ENCODE measurements at regions not wholly inside any gene's neighbourhood (a gene's known extent, or its start where the extent isn't known, plus 50 kb on each side); places are given as distances from the start of the nearest gene placed in this dataset.
"Not testable (repeated sequence)": the region's sequence is repeated elsewhere in the genome, so short reads cannot be mapped to it uniquely, and the experiment has no call there.

DNA sequence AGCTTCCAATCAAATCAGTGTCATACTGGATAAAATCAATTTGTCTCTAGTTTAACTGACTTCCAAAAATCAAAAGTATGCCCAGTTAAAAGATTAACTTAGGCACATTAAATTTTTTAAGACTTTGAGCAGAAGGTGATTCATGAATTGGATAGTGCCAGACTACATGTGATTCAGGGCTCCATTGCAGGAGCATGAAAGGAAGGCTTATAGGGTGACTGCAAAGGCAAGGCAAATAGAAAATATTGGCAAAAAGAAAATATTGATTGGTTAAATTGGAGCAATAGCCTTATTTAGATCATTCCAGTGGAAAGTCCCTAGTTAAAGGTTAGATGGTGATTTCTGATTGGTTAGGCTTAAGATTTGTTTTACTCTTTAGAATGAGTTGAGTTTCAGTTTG, 223.9 kb upstream of the ERCC4 start:
- Histone ChIP-seq H3K36me3 (ENCODE audit: insufficient read depth, low read length) (no peaks in the 10 kb centered on the region), H3K9me3 (replicated peaks; ENCODE audit: low read length) (no peaks in the 10 kb centered on the region), H3K27me3 (ENCODE audit: control insufficient read depth, insufficient read depth, low read length) (no peaks in the 10 kb centered on the region), H3K4me2 (ENCODE audit: low read length) (no peak overlapping the region), H3K4me3 (ENCODE audit: low read length) (no peak overlapping the region), H3K9ac (ENCODE audit: low read depth, low read length) (no peak overlapping the region), H3K4me1 (ENCODE audit: control insufficient read depth, insufficient read depth, low read length) (no peaks in the 10 kb centered on the region)

DNA sequence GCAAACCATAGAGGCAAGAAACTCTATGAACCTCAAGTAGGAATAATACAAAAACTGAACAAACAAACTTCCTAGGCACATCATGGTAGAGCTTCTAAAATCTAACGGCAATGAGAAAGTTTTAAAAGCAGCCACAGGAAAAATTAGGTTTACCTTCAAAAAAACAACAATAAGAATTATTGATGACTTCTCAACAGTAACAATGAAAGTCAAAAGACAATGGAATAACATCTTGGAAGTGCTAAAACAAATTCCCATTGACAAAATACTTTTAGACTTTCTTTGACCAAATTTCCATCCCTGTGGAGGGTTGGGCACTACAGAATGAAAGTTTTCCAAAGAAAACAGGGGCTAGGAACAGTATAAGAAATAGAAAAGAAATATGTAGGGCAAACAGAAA, 222.9 kb upstream of the ERCC4 start:
- Histone ChIP-seq H3K9me3 (replicated peaks; ENCODE audit: low read length) (no peaks in the 10 kb centered on the region), H3K9ac (ENCODE audit: low read depth, low read length) (no peak overlapping the region), H3K4me1 (ENCODE audit: control insufficient read depth, insufficient read depth, low read length) (no peaks in the 10 kb centered on the region), H3K4me2 (ENCODE audit: low read length) (no peak overlapping the region), H3K27me3 (ENCODE audit: control insufficient read depth, insufficient read depth, low read length) (no peaks in the 10 kb centered on the region), H3K36me3 (ENCODE audit: insufficient read depth, low read length) (no peaks in the 10 kb centered on the region), H3K4me3 (ENCODE audit: low read length) (no peak overlapping the region)

DNA sequence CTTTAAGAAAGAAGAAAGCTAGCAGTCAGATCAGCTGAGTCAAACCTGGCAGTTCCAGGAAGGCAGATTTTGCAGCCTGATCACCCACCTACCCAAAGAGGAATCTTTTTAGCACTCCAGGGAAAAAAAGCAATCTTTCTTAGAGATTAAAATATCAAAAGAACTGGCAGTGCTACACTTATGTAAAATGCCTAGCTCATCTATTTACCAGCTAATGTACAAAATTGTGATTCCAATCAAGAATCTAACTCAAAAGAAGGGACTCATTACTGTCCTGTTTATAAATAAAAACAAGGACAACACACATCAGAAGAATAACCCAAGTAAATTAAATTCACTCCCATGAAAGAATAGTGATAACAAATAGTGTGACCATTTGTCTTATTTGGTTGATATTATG, 222.4 kb upstream of the ERCC4 start:
- H3K9ac ChIP-seq (ENCODE audit: low read depth, low read length), result no peak overlapping the region
- no peaks in the 10 kb centered on the region for H3K36me3 ChIP-seq (ENCODE audit: insufficient read depth, low read length)
- H3K4me3 ChIP-seq (ENCODE audit: low read length), result no peak overlapping the region
- H3K9me3 ChIP-seq (replicated peaks; ENCODE audit: low read length), result no peaks in the 10 kb centered on the region
- H3K27me3 ChIP-seq (ENCODE audit: control insufficient read depth, insufficient read depth, low read length), result peaks cover 4% of the 10 kb centered on the region
- no peaks in the 10 kb centered on the region for H3K4me1 ChIP-seq (ENCODE audit: control insufficient read depth, insufficient read depth, low read length)
- no peak overlapping the region for H3K4me2 ChIP-seq (ENCODE audit: low read length)

DNA sequence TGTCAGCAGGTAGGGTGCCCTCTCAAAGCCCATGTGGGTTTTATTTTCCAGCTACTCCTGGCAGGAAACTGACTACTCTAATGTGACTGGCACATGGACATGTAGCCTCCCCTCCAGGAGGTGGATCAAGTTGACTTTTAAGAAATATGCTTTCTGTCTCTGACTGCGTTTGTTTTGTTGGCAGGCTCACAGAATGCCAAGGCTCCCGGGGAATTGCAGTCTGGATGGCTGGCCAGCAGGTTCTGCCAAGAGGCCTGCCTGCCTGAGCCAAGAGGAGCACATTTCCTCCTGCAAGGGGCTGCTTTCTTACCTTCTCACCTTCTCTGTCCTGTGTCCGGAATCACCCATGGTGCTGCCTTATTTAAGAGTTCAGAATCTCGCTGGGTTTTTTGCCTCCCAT, 217.3 kb upstream of the ERCC4 start:
- Histone ChIP-seq H3K4me3 (ENCODE audit: low read length) (no peak overlapping the region), H3K4me2 (ENCODE audit: low read length) (no peak overlapping the region), H3K36me3 (ENCODE audit: insufficient read depth, low read length) (no peaks in the 10 kb centered on the region), H3K9ac (ENCODE audit: low read depth, low read length) (no peak overlapping the region), H3K4me1 (ENCODE audit: control insufficient read depth, insufficient read depth, low read length) (no peaks in the 10 kb centered on the region), H3K27me3 (ENCODE audit: control insufficient read depth, insufficient read depth, low read length) (peaks cover 4% of the 10 kb centered on the region), H3K9me3 (replicated peaks; ENCODE audit: low read length) (no peaks in the 10 kb centered on the region)

DNA sequence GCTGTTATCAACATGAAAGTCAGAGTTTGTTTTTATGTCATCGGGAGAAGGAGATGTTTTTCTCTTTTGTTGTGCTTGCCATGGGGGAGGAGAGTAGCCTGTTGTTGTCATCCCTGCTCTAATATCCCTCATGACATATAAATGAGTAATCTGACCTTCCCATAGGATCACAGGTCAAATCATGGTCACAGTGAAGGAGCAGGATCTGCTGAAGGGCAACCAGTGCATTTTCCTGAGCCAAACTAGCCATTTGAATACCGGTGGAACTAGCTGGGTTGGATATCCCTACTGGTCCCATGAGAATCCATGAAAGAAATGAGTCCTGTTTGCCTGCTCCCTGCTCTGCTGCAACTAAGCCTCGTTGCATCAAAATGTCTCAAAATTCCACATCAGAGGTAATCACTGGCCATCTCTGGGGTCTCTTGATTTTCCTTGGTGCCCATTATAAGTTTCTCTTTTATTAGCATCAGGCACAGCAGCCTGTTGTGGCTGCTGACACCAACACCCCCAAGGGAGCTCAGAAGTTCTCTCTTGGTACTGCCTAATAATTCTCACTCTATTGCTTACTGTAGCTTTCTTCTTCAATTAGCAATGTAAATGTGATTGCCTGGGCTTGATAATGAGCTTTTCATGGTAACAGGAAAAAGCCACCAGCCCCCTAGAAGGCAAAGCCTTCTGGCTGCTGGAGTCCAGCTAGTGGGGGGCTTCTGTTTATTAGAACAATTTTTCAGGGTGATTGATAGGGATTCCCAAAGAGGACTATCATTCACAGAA, 211.4 kb upstream of the ERCC4 start:
- H3K36me3 ChIP-seq (ENCODE audit: insufficient read depth, low read length), result no peaks in the 10 kb centered on the region
- H3K9ac ChIP-seq (ENCODE audit: low read depth, low read length), result no peak overlapping the region
- H3K9me3 ChIP-seq (replicated peaks; ENCODE audit: low read length), result no peaks in the 10 kb centered on the region
- H3K27me3 ChIP-seq (ENCODE audit: control insufficient read depth, insufficient read depth, low read length), result no peaks in the 10 kb centered on the region
- no peak overlapping the region for H3K4me2 ChIP-seq (ENCODE audit: low read length)
- no peak overlapping the region for H3K4me3 ChIP-seq (ENCODE audit: low read length)
- H3K4me1 ChIP-seq (ENCODE audit: control insufficient read depth, insufficient read depth, low read length), result no peaks in the 10 kb centered on the region

DNA sequence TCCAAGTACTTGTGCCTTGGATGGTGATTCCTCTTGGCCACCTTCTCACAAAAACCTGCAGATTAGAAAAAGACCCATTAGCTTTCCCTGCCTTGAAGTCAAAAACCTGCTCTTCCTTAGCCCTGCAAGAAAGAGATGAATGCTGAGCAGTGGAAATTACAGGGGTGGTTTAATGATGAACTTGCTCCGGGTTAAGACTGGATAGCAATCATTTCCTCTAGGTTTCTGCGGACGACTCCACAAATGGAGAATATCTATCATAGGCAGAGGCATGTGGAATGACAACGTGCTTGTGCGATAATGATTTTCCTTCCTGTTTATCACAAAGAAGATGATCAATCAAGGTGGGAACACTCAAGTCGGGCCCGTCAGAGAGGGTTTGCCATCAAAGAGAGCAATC, 201.2 kb upstream of the ERCC4 start:
- no peak overlapping the region for H3K4me2 ChIP-seq (ENCODE audit: low read length)
- no peaks in the 10 kb centered on the region for H3K9me3 ChIP-seq (replicated peaks; ENCODE audit: low read length)
- H3K36me3 ChIP-seq (ENCODE audit: insufficient read depth, low read length), result no peaks in the 10 kb centered on the region
- no peak overlapping the region for H3K4me3 ChIP-seq (ENCODE audit: low read length)
- no peak overlapping the region for H3K9ac ChIP-seq (ENCODE audit: low read depth, low read length)
- H3K4me1 ChIP-seq (ENCODE audit: control insufficient read depth, insufficient read depth, low read length), result no peaks in the 10 kb centered on the region
- H3K27me3 ChIP-seq (ENCODE audit: control insufficient read depth, insufficient read depth, low read length), result no peaks in the 10 kb centered on the region

DNA sequence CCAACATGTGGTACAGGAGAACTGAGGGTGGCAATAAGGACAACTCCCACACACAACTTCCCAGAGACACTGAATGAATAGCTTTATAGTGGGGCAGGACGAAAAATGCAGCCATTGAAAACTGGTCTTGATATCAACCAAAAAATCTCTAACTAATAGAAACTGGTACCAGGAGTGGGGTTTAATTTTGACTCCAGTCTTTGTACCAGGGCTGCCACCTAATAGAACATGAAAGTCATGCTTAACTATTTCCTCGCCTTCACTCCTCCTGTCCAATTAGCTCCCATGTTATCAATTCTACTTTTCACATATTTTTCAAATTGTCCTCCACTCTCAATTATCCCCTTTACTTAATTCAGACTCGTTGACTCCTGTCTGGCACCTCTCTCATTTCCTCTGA, 192.0 kb upstream of the ERCC4 start:
- Histone ChIP-seq H3K9me3 (replicated peaks; ENCODE audit: low read length) (no peaks in the 10 kb centered on the region), H3K4me1 (ENCODE audit: control insufficient read depth, insufficient read depth, low read length) (no peaks in the 10 kb centered on the region), H3K4me2 (ENCODE audit: low read length) (no peak overlapping the region)

DNA sequence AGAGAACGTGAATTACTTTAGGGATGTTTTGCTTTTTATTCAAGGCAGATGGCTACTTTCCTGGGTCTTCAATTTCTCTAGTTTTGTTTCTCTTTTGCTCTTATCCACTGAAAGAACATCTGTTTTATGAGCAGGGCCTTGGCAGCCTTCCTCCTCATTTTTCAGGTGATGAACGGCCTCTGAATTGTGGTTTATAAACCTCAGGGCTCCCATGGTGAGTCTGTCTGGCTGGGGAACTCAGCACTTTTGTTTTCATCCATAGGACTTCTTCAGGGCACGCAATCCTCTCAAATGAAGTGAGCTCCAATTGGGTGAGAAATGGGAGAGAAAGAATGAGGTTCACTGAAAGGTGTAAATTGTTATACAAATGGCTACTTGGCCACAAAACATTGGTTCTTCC, 186.4 kb upstream of the ERCC4 start:
- Histone ChIP-seq H3K9me3 (replicated peaks; ENCODE audit: low read length) (no peaks in the 10 kb centered on the region), H3K4me2 (ENCODE audit: low read length) (no peak overlapping the region), H3K36me3 (ENCODE audit: insufficient read depth, low read length) (no peaks in the 10 kb centered on the region), H3K27me3 (ENCODE audit: control insufficient read depth, insufficient read depth, low read length) (peaks cover 10% of the 10 kb centered on the region), H3K4me1 (ENCODE audit: control insufficient read depth, insufficient read depth, low read length) (no peaks in the 10 kb centered on the region), H3K4me3 (ENCODE audit: low read length) (no peak overlapping the region), H3K9ac (ENCODE audit: low read depth, low read length) (no peak overlapping the region)

More for the DNA sequence above, 192.0 kb upstream of the ERCC4 start:
- H3K4me3 ChIP-seq (ENCODE audit: low read length), result no peak overlapping the region
- no peak overlapping the region for H3K9ac ChIP-seq (ENCODE audit: low read depth, low read length)
- H3K27me3 ChIP-seq (ENCODE audit: control insufficient read depth, insufficient read depth, low read length), result peaks cover 3% of the 10 kb centered on the region
- no peaks in the 10 kb centered on the region for H3K36me3 ChIP-seq (ENCODE audit: insufficient read depth, low read length)

DNA sequence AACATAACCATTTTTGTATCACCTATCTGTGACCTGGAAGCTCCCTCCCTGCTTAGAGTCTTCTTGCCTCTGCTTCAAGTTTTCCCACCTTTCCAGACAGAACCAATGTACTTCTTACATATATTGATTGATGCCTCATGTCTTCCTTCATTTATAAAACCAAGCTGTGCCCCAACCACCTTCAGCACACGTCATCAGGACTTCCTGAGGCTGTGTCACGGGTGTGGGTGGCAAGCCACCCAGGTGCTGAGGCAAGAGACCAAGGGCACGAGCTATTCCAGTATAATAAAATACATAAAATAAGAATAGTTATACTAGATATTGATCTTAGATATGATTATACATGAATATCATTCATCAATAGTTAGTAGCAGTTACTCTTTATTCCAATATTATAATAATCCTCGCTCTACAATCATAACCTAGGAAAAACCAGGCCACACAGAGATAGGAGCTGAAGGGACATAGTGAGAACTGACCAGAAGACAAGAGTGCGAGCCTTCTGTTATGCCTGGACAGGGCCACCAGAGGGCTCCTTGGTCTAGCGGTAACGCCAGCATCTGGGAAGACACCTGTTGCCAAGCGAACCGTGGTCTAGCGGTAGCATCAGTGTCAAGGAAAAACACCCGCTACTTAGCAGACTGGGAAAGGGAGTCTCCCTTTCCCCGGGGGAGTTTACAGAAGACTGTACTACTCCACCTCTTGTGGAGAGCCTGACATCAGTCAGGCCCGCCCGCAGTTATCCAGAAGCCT, 180.2 kb upstream of the ERCC4 start:
- H3K27me3 ChIP-seq (ENCODE audit: control insufficient read depth, insufficient read depth, low read length); H3K9ac ChIP-seq (ENCODE audit: low read depth, low read length); H3K36me3 ChIP-seq (ENCODE audit: insufficient read depth, low read length); H3K4me2 ChIP-seq (ENCODE audit: low read length); H3K9me3 ChIP-seq (replicated peaks; ENCODE audit: low read length); H3K4me3 ChIP-seq (ENCODE audit: low read length); H3K4me1 ChIP-seq (ENCODE audit: control insufficient read depth, insufficient read depth, low read length): not testable (repeated sequence)

DNA sequence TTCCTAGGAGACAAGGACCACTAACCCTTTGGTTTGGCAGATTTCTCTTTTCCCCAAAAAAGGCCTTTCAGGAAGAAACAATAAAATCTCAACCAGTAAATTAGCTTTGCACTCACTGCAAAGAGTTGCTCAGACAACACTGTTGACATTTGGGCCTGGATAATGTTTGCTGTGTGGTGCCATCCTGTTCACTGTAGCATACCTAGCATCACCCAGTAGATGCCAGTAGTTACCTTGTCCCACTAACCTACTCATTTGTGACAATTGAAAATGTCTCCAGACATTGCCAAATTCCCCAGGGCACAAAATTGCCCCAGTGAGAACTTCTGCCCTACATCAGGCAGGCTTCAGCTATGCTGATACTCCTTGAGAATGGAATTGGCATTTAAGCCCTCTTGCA, 177.0 kb upstream of the ERCC4 start:
- Histone ChIP-seq H3K9me3 (replicated peaks; ENCODE audit: low read length) (no peaks in the 10 kb centered on the region), H3K27me3 (ENCODE audit: control insufficient read depth, insufficient read depth, low read length) (no peaks in the 10 kb centered on the region), H3K9ac (ENCODE audit: low read depth, low read length) (no peak overlapping the region), H3K36me3 (ENCODE audit: insufficient read depth, low read length) (no peaks in the 10 kb centered on the region), H3K4me3 (ENCODE audit: low read length) (no peak overlapping the region), H3K4me1 (ENCODE audit: control insufficient read depth, insufficient read depth, low read length) (no peaks in the 10 kb centered on the region), H3K4me2 (ENCODE audit: low read length) (no peak overlapping the region)

DNA sequence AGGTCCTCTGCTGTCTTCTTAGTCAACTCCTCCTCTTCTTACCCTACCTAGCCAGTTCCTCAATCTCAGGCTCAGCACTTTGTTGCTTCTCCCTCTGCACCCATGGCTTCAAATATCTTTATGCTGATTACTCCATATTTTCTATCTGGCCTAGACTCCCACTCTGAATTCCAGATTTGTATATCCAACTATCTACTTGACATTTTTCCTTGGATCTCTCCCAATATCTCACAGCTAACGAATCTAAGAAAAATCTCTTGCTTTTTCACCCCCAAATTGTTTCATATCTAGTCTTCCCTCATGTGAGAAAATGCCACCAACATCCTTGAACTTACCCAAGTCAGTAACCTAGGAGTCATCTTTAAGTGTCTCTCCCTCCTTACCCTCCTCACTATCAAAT, 176.4 kb upstream of the ERCC4 start:
- H3K27me3 ChIP-seq (ENCODE audit: control insufficient read depth, insufficient read depth, low read length), result peaks cover 2% of the 10 kb centered on the region
- no peaks in the 10 kb centered on the region for H3K36me3 ChIP-seq (ENCODE audit: insufficient read depth, low read length)
- no peaks in the 10 kb centered on the region for H3K4me1 ChIP-seq (ENCODE audit: control insufficient read depth, insufficient read depth, low read length)
- no peak overlapping the region for H3K4me3 ChIP-seq (ENCODE audit: low read length)
- H3K4me2 ChIP-seq (ENCODE audit: low read length), result no peak overlapping the region
- H3K9me3 ChIP-seq (replicated peaks; ENCODE audit: low read length), result no peaks in the 10 kb centered on the region
- H3K9ac ChIP-seq (ENCODE audit: low read depth, low read length), result no peak overlapping the region
